Testis (tissue), 2 donors: ENCODE measurements at regions not wholly inside any gene's neighbourhood (a gene's known extent, or its start where the extent isn't known, plus 50 kb on each side); places are given as distances from the start of the nearest gene placed in this dataset.

Experiments
- DNase-seq: peaks from one replicate; pipeline ENCODE4 v3.0.0-alpha.2; 2019
- H3K27ac ChIP-seq, 2 donors: fragments of 200-600 bp; sonication (generic); one replicate each; pipeline ENCODE4 v1.5.1; 2019
- H3K27me3 ChIP-seq: fragments of 200-600 bp; sonication (generic); one replicate; pipeline ENCODE4 v1.5.1; 2019
- H3K36me3 ChIP-seq: fragments of 200-600 bp; sonication (generic); one replicate; pipeline ENCODE4 v1.5.1; 2017; ENCODE audit warnings: low read depth; ENCODE audit errors: missing control alignments
- H3K4me1 ChIP-seq: fragments of 200-600 bp; sonication (generic); one replicate; pipeline ENCODE4 v1.5.1; 2019
- H3K4me3 ChIP-seq, 2 donors: fragments of 200-600 bp; sonication (generic); one replicate each; pipeline ENCODE4 v1.5.1; 2017 to 2019
- H3K9me3 ChIP-seq: fragments of 200-600 bp; sonication (generic); one replicate; pipeline ENCODE4 v1.5.1; 2017
- CTCF ChIP-seq, 3 experiments: fragments of 450-650 bp in 2 of 3; fragments of 200-600 bp in 1 of 3; sonication (generic) in 1 of 3; IDR thresholded peaks; one replicate each; pipeline ENCODE4 v1.5.1; 2016 to 2019; ENCODE audit warnings: antibody characterized with exemption in 3 of 3, mild to moderate bottlenecking in 2 of 3, moderate library complexity in 1 of 3
- POLR2A ChIP-seq: fragments of 450-650 bp; IDR thresholded peaks from one replicate; pipeline ENCODE4 v1.6.1; 2017; ENCODE audit warnings: antibody characterized with exemption, mild to moderate bottlenecking, moderate library complexity
- WGBS, 2 donors: methylation state at CpG; one replicate each; pipeline ENCODE4 v1.1.5; 2018; 5-methylcytosine and 5-hydroxymethylcytosine counted together
- intact Hi-C: fragments of 100-400 bp; cut with DNase I; formaldehyde crosslinking; loops from one replicate; pipeline ENCODE4 v1.15.1; 2023; ENCODE audit warnings: low total_unique reads

DNA sequence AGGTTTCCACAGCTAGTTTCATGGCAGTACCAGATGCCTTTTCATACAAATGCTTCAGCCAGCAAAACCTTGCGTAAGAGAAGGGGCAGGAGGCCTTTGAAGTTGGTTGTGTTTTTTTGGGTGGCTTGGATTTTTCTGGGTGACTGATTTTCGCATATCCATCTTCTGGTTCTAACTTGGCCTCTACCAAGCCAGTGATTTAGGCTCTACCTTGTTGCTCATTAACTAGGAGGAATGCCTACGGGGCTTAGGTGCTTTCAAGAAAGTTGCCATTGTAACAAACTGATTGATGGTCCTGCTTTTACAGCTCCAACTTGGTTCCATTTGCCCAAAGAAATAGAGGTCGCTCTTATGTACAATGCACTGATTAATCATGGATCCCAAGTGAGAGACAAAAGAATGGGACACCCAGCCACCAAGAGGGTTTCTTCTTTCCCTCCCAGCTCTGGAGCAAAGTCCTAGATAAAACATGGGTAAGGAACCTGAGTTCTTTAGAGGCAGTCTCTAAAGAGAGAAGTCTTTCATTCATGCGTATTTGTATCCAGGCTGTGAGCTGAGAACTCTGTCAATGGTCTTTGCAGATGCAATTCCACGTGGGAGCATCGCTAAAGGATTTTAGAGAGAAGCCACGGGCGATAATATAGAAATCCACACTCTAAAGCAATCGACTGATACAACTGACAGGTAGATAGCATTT is 92.1 kb upstream of the FGFR2 start:
- H3K4me3 ChIP-seq: no peak overlapping the region
- no peaks in the 10 kb centered on the region for H3K9me3 ChIP-seq
- intact Hi-C loops: no loop called here
- no peak overlapping the region for H3K27ac ChIP-seq
- 90% methylated on average over 10 of the region's 10 CpGs for WGBS, 2 donors
- H3K36me3 ChIP-seq: no peaks in the 10 kb centered on the region
- DNase-seq: no peak
- H3K4me1 ChIP-seq: no peaks in the 10 kb centered on the region
- H3K27me3 ChIP-seq: no peaks in the 10 kb centered on the region
- TF ChIP-seq POLR2A (no peak), CTCF (IDR thresholded peaks at IDR 0.05) (no peak)

DNA sequence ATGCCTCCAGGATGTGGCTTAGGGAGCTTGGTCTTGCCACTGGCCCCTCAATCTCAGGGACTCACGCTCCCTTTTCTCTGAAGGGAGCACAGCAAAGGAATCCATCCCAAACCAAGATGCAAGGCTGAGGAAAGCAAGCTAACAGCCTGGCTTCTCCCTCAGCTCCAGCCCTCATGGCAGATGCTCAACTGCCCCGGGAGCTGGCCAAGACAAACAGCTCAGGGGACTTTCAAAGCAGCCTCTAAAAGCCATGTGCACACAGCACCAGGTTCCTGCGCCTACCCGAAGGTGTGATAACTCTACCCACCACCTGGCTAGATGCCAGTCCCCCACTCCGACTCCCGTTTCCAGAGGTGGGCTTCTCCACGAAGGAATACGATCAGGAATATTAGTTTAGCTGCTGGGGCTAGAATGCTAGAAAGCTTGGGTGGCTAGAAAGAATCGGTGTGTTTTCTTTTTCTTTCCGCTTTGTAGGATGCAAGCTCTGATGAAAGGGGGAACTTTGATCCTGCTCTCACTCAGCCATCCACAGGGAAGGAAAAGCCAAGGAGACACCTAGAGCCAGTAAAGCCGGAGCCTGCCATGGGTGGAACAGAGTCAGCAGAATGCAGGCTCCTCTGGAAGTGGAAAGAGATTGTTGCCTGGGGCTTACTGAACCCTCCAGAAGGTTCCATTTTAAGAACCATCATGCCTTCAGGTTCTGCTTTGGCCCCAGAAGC is 89.0 kb upstream of the FGFR2 start:
- Histone ChIP-seq H3K9me3 (no peaks in the 10 kb centered on the region), H3K27me3 (no peaks in the 10 kb centered on the region), H3K36me3 (no peaks in the 10 kb centered on the region), H3K4me3 (no peak overlapping the region), H3K27ac (no peak overlapping the region), H3K4me1 (no peaks in the 10 kb centered on the region)
- 46 to 68% methylated on average over 11 of the region's 11 CpGs for WGBS, 2 donors
- intact Hi-C loops: no loop called here
- DNase-seq: peak; percentile 39
- TF ChIP-seq POLR2A: no peak
- no peak for TF ChIP-seq CTCF (IDR thresholded peaks at IDR 0.05)

DNA sequence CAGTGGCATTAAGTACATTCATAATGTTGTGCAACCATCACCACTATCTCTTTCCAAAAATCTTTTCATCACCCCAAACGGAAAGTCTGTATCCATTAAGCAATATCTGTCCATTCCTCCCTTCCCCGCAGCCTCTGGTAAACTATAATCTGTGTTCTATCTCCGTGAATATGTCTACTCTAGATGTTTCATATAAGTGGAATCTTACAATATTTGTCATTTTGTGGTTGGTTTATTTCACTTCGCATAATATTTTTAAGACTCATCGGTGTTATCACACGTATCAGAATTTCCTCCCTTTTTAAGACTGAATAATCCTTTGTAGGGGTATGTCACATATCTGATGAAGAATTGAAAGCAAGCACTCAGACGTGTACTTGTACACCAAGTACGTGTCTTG is 86.0 kb upstream of the FGFR2 start:
- Histone ChIP-seq H3K4me1 (peaks cover 9% of the 10 kb centered on the region), H3K9me3 (no peaks in the 10 kb centered on the region), H3K27me3 (no peaks in the 10 kb centered on the region), H3K4me3 (no peak overlapping the region), H3K27ac (no peak overlapping the region), H3K36me3 (no peaks in the 10 kb centered on the region)
- DNase-seq: no peak
- TF ChIP-seq CTCF (IDR thresholded peaks at IDR 0.05): no peak
- no peak for TF ChIP-seq POLR2A
- intact Hi-C loops: no loop called here
- 89 to 93% methylated on average over 8 of the region's 8 CpGs for WGBS, 2 donors

DNA sequence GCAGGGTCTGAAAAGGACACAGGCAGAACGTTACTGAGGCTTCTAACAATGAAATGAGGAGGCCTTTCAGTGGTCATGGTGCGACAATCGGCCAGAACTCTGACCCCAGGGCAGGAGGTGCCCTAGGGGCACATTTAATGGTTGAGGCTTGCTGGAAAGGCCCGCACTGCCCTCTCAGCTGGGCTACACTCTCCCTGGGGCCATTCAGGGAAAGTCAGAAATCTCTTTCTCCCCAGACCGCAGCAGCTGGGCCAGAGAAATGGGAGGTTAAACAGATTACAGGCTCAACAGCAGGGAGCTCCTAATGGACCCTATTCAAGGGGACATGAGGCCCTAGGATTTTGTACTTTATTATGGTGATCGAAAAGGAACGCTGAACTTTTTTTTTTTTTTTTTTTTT is 85.6 kb upstream of the FGFR2 start:
- H3K4me1 ChIP-seq: peaks cover 9% of the 10 kb centered on the region
- no peak overlapping the region for H3K27ac ChIP-seq
- 80 to 89% methylated on average over 7 of the region's 7 CpGs for WGBS, 2 donors
- intact Hi-C loops: no loop called here
- no peak overlapping the region for H3K4me3 ChIP-seq
- DNase-seq: no peak
- H3K9me3 ChIP-seq: no peaks in the 10 kb centered on the region
- no peaks in the 10 kb centered on the region for H3K36me3 ChIP-seq
- no peaks in the 10 kb centered on the region for H3K27me3 ChIP-seq
- TF ChIP-seq CTCF (IDR thresholded peaks at IDR 0.05) (no peak), POLR2A (no peak)

GRCh38 chr10:121683366-121683765 is 85.1 kb upstream of the FGFR2 start:
- TF ChIP-seq CTCF (IDR thresholded peaks at IDR 0.05): no peak
- no peak for TF ChIP-seq POLR2A
- no peaks in the 10 kb centered on the region for H3K27me3 ChIP-seq
- no peak overlapping the region for H3K4me3 ChIP-seq
- H3K36me3 ChIP-seq: no peaks in the 10 kb centered on the region
- intact Hi-C loops: no loop called here
- DNase-seq: no peak
- H3K4me1 ChIP-seq: peaks cover 9% of the 10 kb centered on the region
- WGBS, 2 donors: 80 to 87% methylated on average over 5 of the region's 5 CpGs
- no peak overlapping the region for H3K27ac ChIP-seq
- no peaks in the 10 kb centered on the region for H3K9me3 ChIP-seq
